ENCODE measurements at regions not wholly inside any gene's neighbourhood (a gene's known extent, or its start where the extent isn't known, plus 50 kb on each side); places are given as distances from the start of the nearest gene placed in this dataset.

DNA sequence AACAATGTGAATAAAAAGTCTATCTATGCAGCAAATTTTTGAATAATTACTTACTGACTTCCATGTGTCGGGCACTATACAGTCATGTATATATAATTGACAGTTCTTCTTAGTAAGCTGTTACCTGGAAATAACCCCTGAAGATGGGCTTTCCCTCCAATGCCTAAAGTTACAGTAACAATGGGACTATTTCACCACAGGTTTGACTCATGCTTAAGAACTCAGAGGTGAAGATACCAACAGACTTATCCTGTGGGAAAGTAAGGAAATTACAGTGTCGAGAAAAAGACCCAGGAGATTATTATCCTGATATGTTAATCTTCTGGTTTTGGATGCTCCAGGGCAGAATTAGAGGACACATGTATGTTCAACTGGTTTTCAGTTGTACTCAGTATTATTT is 601.5 kb upstream of the SOX9 start:
- H4K91ac ChIP-seq (ENCODE audit: low read depth, low read length) = no peak overlapping the region
- no peak overlapping the region for H4K12ac ChIP-seq (ENCODE audit: low read depth, low read length)
- H3K4me1 ChIP-seq (ENCODE audit: control insufficient read depth in 1 of 2, insufficient read depth in 2 of 2, low read length in 2 of 2) = peaks cover 0 to 2% of the 10 kb centered on the region in 2 experiments
- H3K14ac ChIP-seq (ENCODE audit: low read length) = no peak overlapping the region
- peaks cover 1% of the 10 kb centered on the region for H3K79me1 ChIP-seq (ENCODE audit: low read length)
- no peak overlapping the region for H3K4ac ChIP-seq (ENCODE audit: low read depth, low read length)
- no peak overlapping the region for H3K4me3 ChIP-seq (ENCODE audit: low read depth, low read length)
- WGBS (ENCODE audit: extremely low coverage, insufficient coverage, insufficient read length) = no CpG with 5 or more reads among the region's 2 CpGs
- H3K4me2 ChIP-seq (ENCODE audit: low read length) = no peak overlapping the region
- no peaks in the 10 kb centered on the region for H3K79me2 ChIP-seq (ENCODE audit: control insufficient read depth, insufficient read depth, low read length, poor library complexity)
- no peak overlapping the region for H3K9ac ChIP-seq (ENCODE audit: low read length)
- no peak overlapping the region for H2AK5ac ChIP-seq (ENCODE audit: low read length)
- no peak overlapping the region for H2AFZ ChIP-seq (ENCODE audit: insufficient read depth, low read length, poor library complexity)
- H3K27me3 ChIP-seq (ENCODE audit: insufficient read depth, low read length) = no peaks in the 10 kb centered on the region
- H3K27ac ChIP-seq (ENCODE audit: low read depth, low read length) = no peak overlapping the region
- no peak overlapping the region for H2BK5ac ChIP-seq (ENCODE audit: low read depth, low read length, poor library complexity)
- DNase-seq = peak; percentile 5 to 15
- no peak overlapping the region for H2BK12ac ChIP-seq (ENCODE audit: low read length)
- H3K23ac ChIP-seq (ENCODE audit: low read length) = no peak overlapping the region
- H3K36me3 ChIP-seq (ENCODE audit: control insufficient read depth in 1 of 2, insufficient read depth in 2 of 2, low read length in 2 of 2) = no peaks in the 10 kb centered on the region
- H3K18ac ChIP-seq (ENCODE audit: low read length) = no peak overlapping the region
- H4K8ac ChIP-seq (ENCODE audit: low read depth, low read length) = no peak overlapping the region
- H3K9me3 ChIP-seq (ENCODE audit: insufficient read depth, low read depth, low read length) = no peaks in the 10 kb centered on the region
- no peak overlapping the region for H2BK120ac ChIP-seq (ENCODE audit: insufficient read depth, low read length, poor library complexity)

DNA sequence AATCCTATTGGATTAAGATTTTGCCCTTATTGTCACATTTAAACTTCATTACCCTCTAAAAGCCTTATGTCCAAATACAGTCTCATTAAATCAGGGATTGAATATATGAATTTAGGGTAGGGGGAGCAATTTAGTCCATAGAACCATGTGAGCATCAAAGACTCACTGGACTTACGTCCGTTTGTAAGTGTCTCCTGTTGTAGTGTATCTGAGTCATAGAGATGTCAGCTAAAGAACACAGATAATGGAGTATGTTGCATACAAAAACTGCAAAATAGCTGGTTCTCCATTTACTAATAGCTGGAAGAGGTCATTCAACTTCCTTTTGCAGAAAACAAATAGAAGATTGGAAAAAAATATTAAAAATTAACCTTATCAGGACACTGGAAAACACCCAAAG is 599.1 kb upstream of the SOX9 start:
- H3K18ac ChIP-seq (ENCODE audit: low read length) = no peak overlapping the region

DNA sequence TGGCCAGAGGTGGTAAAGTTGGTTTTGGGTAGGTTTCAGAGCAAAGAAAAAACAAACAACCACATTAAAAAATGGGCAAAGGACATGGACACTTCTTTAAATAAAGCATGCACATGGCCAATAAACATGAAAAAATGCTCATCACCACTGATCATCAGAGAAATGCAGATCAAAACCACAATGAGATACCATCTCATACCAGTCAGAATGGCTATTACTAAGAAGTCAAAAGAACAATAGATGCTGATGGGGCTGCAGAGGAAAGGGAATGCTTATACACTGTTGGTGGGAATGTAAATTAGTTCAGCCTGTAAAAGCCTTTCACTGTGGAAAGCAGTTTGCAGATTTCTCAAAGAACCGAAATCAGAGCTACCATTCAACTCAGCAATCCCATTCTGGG is 598.4 kb upstream of the SOX9 start:
- no peak overlapping the region for H3K4me3 ChIP-seq (ENCODE audit: low read depth, low read length)
- H2AK5ac ChIP-seq (ENCODE audit: low read length) = no peak overlapping the region
- no peak overlapping the region for H3K14ac ChIP-seq (ENCODE audit: low read length)
- no peak overlapping the region for H3K18ac ChIP-seq (ENCODE audit: low read length)
- H2BK12ac ChIP-seq (ENCODE audit: low read length) = no peak overlapping the region
- no peaks in the 10 kb centered on the region for H3K27me3 ChIP-seq (ENCODE audit: insufficient read depth, low read length)
- H2AFZ ChIP-seq (ENCODE audit: insufficient read depth, low read length, poor library complexity) = no peak overlapping the region
- no peaks in the 10 kb centered on the region for H3K79me2 ChIP-seq (ENCODE audit: control insufficient read depth, insufficient read depth, low read length, poor library complexity)
- H3K79me1 ChIP-seq (ENCODE audit: low read length) = peaks cover 1% of the 10 kb centered on the region
- no peak overlapping the region for H3K27ac ChIP-seq (ENCODE audit: low read depth, low read length)
- H3K36me3 ChIP-seq (ENCODE audit: control insufficient read depth in 1 of 2, insufficient read depth in 2 of 2, low read length in 2 of 2) = no peaks in the 10 kb centered on the region
- no peaks in the 10 kb centered on the region for H3K9me3 ChIP-seq (ENCODE audit: insufficient read depth, low read depth, low read length)
- WGBS (ENCODE audit: extremely low coverage, insufficient coverage, insufficient read length) = no CpG with 5 or more reads among the region's 1 CpG
- no peak overlapping the region for H2BK120ac ChIP-seq (ENCODE audit: insufficient read depth, low read length, poor library complexity)
- H2BK5ac ChIP-seq (ENCODE audit: low read depth, low read length, poor library complexity) = no peak overlapping the region
- no peak overlapping the region for H4K12ac ChIP-seq (ENCODE audit: low read depth, low read length)
- no peak overlapping the region for H3K4ac ChIP-seq (ENCODE audit: low read depth, low read length)
- no peak overlapping the region for H3K4me2 ChIP-seq (ENCODE audit: low read length)
- no peak for DNase-seq
- H4K91ac ChIP-seq (ENCODE audit: low read depth, low read length) = no peak overlapping the region
- peaks cover 0 to 2% of the 10 kb centered on the region in 2 experiments for H3K4me1 ChIP-seq (ENCODE audit: control insufficient read depth in 1 of 2, insufficient read depth in 2 of 2, low read length in 2 of 2)
- H3K23ac ChIP-seq (ENCODE audit: low read length) = no peak overlapping the region
- H3K9ac ChIP-seq (ENCODE audit: low read length) = no peak overlapping the region
- no peak overlapping the region for H4K8ac ChIP-seq (ENCODE audit: low read depth, low read length)

More for the DNA sequence above, 599.1 kb upstream of the SOX9 start:
- Histone ChIP-seq H2AK5ac (ENCODE audit: low read length) (no peak overlapping the region), H3K9ac (ENCODE audit: low read length) (no peak overlapping the region), H2BK12ac (ENCODE audit: low read length) (no peak overlapping the region), H2AFZ (ENCODE audit: insufficient read depth, low read length, poor library complexity) (no peak overlapping the region), H3K4me2 (ENCODE audit: low read length) (no peak overlapping the region), H3K79me1 (ENCODE audit: low read length) (peaks cover 1% of the 10 kb centered on the region), H3K14ac (ENCODE audit: low read length) (no peak overlapping the region), H4K8ac (ENCODE audit: low read depth, low read length) (no peak overlapping the region), H3K23ac (ENCODE audit: low read length) (no peak overlapping the region), H3K9me3 (ENCODE audit: insufficient read depth, low read depth, low read length) (no peaks in the 10 kb centered on the region), H3K27me3 (ENCODE audit: insufficient read depth, low read length) (no peaks in the 10 kb centered on the region), H3K4me1 (ENCODE audit: control insufficient read depth in 1 of 2, insufficient read depth in 2 of 2, low read length in 2 of 2) (peaks cover 0 to 2% of the 10 kb centered on the region in 2 experiments), H2BK5ac (ENCODE audit: low read depth, low read length, poor library complexity) (no peak overlapping the region), H3K36me3 (ENCODE audit: control insufficient read depth in 1 of 2, insufficient read depth in 2 of 2, low read length in 2 of 2) (no peaks in the 10 kb centered on the region), H3K79me2 (ENCODE audit: control insufficient read depth, insufficient read depth, low read length, poor library complexity) (no peaks in the 10 kb centered on the region), H4K91ac (ENCODE audit: low read depth, low read length) (no peak overlapping the region), H3K4ac (ENCODE audit: low read depth, low read length) (no peak overlapping the region), H4K12ac (ENCODE audit: low read depth, low read length) (no peak overlapping the region), H3K27ac (ENCODE audit: low read depth, low read length) (no peak overlapping the region), H3K4me3 (ENCODE audit: low read depth, low read length) (no peak overlapping the region), H2BK120ac (ENCODE audit: insufficient read depth, low read length, poor library complexity) (no peak overlapping the region)
- no peak for DNase-seq
- no CpG with 5 or more reads among the region's 2 CpGs for WGBS (ENCODE audit: extremely low coverage, insufficient coverage, insufficient read length)

DNA sequence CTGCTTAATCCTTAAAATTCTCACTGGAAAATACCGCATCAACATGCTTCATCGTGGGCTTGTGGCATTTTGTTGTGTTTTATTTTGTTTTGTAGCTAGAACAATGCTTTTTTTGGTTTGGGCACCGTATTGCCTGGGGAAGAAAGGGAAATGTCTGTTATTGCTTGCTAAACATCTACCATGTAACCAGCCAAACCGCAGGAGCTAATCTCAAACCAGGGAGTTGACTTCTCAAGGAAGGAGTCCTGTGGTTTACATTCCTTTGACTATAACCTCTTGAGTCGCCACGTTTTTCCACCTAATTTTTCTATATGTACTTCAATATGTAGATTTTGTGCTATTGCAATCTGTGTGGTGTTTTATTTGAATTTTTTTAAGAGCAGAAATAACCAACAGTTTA is 593.5 kb upstream of the SOX9 start:
- no peak for DNase-seq
- Histone ChIP-seq H2AFZ (ENCODE audit: insufficient read depth, low read length, poor library complexity) (no peak overlapping the region), H2BK12ac (ENCODE audit: low read length) (no peak overlapping the region), H3K14ac (ENCODE audit: low read length) (no peak overlapping the region), H3K27ac (ENCODE audit: low read depth, low read length) (no peak overlapping the region), H3K36me3 (ENCODE audit: control insufficient read depth in 1 of 2, insufficient read depth in 2 of 2, low read length in 2 of 2) (no peaks in the 10 kb centered on the region), H3K18ac (ENCODE audit: low read length) (no peak overlapping the region), H4K12ac (ENCODE audit: low read depth, low read length) (no peak overlapping the region), H3K23ac (ENCODE audit: low read length) (no peak overlapping the region), H3K9me3 (ENCODE audit: insufficient read depth, low read depth, low read length) (no peaks in the 10 kb centered on the region), H3K4me2 (ENCODE audit: low read length) (no peak overlapping the region), H3K4me1 (ENCODE audit: control insufficient read depth in 1 of 2, insufficient read depth in 2 of 2, low read length in 2 of 2) (no peaks in the 10 kb centered on the region), H2AK5ac (ENCODE audit: low read length) (no peak overlapping the region), H3K27me3 (ENCODE audit: insufficient read depth, low read length) (no peaks in the 10 kb centered on the region), H3K79me1 (ENCODE audit: low read length) (no peaks in the 10 kb centered on the region), H2BK120ac (ENCODE audit: insufficient read depth, low read length, poor library complexity) (no peak overlapping the region), H2BK5ac (ENCODE audit: low read depth, low read length, poor library complexity) (no peak overlapping the region), H3K4me3 (ENCODE audit: low read depth, low read length) (no peak overlapping the region), H3K79me2 (ENCODE audit: control insufficient read depth, insufficient read depth, low read length, poor library complexity) (no peaks in the 10 kb centered on the region), H4K8ac (ENCODE audit: low read depth, low read length) (no peak overlapping the region), H3K9ac (ENCODE audit: low read length) (no peak overlapping the region), H3K4ac (ENCODE audit: low read depth, low read length) (no peak overlapping the region), H4K91ac (ENCODE audit: low read depth, low read length) (no peak overlapping the region)
- WGBS (ENCODE audit: extremely low coverage, insufficient coverage, insufficient read length) = no CpG with 5 or more reads among the region's 6 CpGs
